RWPE2 (cell line): ENCODE measurements at regions not wholly inside any gene's neighbourhood (a gene's known extent, or its start where the extent isn't known, plus 50 kb on each side); places are given as distances from the start of the nearest gene placed in this dataset.

Source experiments
- ATAC-seq: fragments of 200-7000 bp; cut with Tn5 transposase; 3 replicates; pipeline ENCODE4 v1.9.1; 2021; ENCODE audit warnings: low read depth
- DNase-seq: peaks from one replicate; pipeline ENCODE4 v3.0.0-alpha.2; 2020; ENCODE audit warnings: low spot score
- H3K27ac ChIP-seq: fragments of 450-650 bp; 2 replicates; pipeline ENCODE4 v1.5.1; 2017; ENCODE audit warnings: mild to moderate bottlenecking; ENCODE audit not compliant: poor library complexity, severe bottlenecking
- H3K27me3 ChIP-seq: fragments of 250-450 bp; sonication (Bioruptor Pico); 2 replicates; pipeline ENCODE4 v1.5.1; 2021; ENCODE audit warnings: mild to moderate bottlenecking, moderate library complexity; ENCODE audit not compliant: insufficient read depth, poor library complexity, severe bottlenecking
- H3K36me3 ChIP-seq: fragments of 250-450 bp; sonication (Bioruptor Pico); 2 replicates; pipeline ENCODE4 v1.5.1; 2020; ENCODE audit warnings: low read depth, mild to moderate bottlenecking, moderate library complexity
- H3K4me1 ChIP-seq: fragments of 250-450 bp; sonication (Bioruptor Pico); 2 replicates; pipeline ENCODE4 v1.5.1; 2021; ENCODE audit warnings: mild to moderate bottlenecking, moderate library complexity; ENCODE audit not compliant: insufficient read depth, poor library complexity, severe bottlenecking
- H3K4me3 ChIP-seq: fragments of 250-450 bp; sonication (Bioruptor Pico); 2 replicates; pipeline ENCODE4 v1.5.1; 2021; ENCODE audit warnings: mild to moderate bottlenecking, moderate library complexity; ENCODE audit not compliant: severe bottlenecking
- H3K9me3 ChIP-seq: fragments of 250-450 bp; sonication (Bioruptor Pico); 2 replicates; pipeline ENCODE4 v1.5.1; 2021; ENCODE audit warnings: mild to moderate bottlenecking, moderate library complexity; ENCODE audit not compliant: severe bottlenecking
- TF ChIP-seq, protein P1 (sequence below): fragments of 450-650 bp; IDR thresholded peaks from one replicate; pipeline ENCODE4 v1.5.1; 2017; ENCODE audit warnings: mild to moderate bottlenecking, moderate library complexity; ENCODE audit not compliant: poor library complexity, severe bottlenecking

DNA sequence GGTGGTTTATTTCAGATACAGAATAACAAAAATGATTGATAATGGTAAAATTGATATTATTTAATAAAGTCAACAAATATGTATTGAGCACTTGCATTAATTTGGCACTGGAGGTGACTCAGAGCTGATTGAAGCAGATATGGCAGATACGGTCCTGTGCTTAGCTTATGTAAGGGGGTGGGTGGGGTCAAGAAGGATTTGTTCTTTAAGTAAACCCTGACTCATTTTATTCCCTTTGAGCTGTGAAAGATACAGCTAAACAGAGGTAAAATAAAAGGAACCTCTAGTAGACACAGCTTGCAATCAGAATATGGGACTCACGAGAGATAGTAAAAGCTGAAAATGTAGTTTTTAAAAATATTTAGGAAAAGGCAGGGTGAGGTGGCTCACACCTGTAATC lies 201.3 kb upstream of the CLINT1 start:
- peak overlapping the region; percentile 27 for H3K27ac ChIP-seq
- no peak for DNase-seq
- TF ChIP-seq, protein P1, sequence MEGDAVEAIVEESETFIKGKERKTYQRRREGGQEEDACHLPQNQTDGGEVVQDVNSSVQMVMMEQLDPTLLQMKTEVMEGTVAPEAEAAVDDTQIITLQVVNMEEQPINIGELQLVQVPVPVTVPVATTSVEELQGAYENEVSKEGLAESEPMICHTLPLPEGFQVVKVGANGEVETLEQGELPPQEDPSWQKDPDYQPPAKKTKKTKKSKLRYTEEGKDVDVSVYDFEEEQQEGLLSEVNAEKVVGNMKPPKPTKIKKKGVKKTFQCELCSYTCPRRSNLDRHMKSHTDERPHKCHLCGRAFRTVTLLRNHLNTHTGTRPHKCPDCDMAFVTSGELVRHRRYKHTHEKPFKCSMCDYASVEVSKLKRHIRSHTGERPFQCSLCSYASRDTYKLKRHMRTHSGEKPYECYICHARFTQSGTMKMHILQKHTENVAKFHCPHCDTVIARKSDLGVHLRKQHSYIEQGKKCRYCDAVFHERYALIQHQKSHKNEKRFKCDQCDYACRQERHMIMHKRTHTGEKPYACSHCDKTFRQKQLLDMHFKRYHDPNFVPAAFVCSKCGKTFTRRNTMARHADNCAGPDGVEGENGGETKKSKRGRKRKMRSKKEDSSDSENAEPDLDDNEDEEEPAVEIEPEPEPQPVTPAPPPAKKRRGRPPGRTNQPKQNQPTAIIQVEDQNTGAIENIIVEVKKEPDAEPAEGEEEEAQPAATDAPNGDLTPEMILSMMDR: no peak
- no peaks in the 10 kb centered on the region for H3K27me3 ChIP-seq
- no peaks in the 10 kb centered on the region for H3K36me3 ChIP-seq
- H3K9me3 ChIP-seq: no peaks in the 10 kb centered on the region
- H3K4me3 ChIP-seq: no peak overlapping the region
- H3K4me1 ChIP-seq: peaks cover 56% of the 10 kb centered on the region
- peak; percentile 83 for ATAC-seq

DNA sequence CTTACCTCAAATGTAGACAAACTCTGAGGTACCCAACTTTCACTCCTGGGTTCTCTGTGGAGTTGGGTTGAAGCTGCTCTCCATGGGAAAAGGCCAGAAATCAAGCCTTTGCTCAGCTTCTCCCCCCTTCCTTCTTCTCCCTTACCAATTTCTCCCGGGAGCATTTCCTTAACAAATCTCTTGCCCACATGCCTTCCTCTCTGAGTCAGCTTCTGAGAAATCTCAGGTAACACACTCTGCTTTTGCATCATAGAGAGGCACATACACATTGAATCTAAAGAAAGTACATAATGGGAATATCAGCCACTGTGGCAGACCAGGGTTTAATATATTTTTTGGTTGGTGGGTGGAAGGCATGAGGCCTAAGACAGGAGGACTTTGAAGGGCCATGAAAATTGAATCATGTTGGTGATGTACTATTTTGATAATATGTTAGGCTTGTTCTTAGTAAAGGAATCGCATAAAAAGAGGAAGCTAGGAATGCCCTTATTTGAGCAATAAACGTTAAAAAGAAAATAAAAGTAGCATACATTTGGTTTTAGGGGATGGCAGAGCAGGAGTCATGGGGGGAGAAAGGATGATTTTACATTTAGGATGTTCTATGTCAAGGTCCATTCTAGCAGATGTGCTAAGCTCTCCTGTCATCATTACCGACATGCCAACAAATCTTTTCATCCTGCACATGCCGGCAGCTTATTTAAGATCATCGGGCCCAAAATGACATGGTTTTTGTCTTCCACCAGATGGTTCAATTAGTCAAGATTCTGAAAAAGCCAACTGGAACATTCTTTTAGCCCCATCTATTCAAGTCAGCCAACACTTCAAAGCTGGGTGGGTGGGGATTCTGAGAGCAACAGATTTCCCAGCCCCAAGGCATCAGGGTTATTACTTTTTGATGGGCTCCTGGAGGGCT lies 199.5 kb upstream of the CLINT1 start:
- no peaks in the 10 kb centered on the region for H3K27me3 ChIP-seq
- DNase-seq (no peak), ATAC-seq (peak; percentile 56)
- peaks cover 73% of the 10 kb centered on the region for H3K4me1 ChIP-seq
- TF ChIP-seq, protein P1: no peak
- H3K27ac ChIP-seq: peak overlapping the region; percentile 81
- no peaks in the 10 kb centered on the region for H3K9me3 ChIP-seq
- H3K36me3 ChIP-seq: no peaks in the 10 kb centered on the region
- no peak overlapping the region for H3K4me3 ChIP-seq

DNA sequence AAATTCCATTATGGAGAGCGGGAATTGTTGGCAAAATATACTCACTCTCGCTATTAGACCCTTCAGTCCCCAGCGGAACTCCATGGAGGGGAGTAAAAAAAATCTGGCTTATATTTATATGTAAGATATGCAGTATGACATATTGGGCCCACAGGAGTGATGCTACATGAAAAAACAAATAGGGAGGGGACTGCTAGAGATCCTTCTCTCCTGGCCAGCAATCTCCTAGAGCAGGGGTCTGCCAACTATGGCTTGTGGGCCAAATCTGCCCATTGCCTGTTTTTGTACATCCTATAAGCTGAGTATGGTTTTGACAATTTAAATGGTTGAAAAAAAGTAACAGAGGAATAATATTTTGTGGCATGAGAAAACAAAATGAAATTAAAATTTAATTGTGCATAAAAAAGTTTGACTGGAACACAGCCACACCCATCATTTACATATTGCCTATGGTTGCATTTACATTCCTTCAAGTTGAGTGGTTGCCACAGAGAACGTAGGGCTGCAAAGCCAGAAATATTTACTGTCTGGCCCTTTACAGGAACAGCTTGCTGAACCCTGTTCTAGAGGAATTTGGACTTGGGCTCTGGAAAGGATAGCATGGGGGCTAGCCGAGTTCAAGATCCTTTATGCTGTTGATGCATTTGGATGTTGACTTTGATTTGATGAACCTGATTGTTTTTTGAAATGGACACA lies 197.3 kb upstream of the CLINT1 start:
- H3K9me3 ChIP-seq: no peaks in the 10 kb centered on the region
- H3K4me3 ChIP-seq: no peak overlapping the region
- no peaks in the 10 kb centered on the region for H3K27me3 ChIP-seq
- peaks cover 80% of the 10 kb centered on the region for H3K4me1 ChIP-seq
- H3K36me3 ChIP-seq: no peaks in the 10 kb centered on the region
- DNase-seq: no peak
- TF ChIP-seq, protein P1: no peak
- H3K27ac ChIP-seq: peak overlapping the region; percentile 81
- peak; percentile 55 for ATAC-seq

DNA sequence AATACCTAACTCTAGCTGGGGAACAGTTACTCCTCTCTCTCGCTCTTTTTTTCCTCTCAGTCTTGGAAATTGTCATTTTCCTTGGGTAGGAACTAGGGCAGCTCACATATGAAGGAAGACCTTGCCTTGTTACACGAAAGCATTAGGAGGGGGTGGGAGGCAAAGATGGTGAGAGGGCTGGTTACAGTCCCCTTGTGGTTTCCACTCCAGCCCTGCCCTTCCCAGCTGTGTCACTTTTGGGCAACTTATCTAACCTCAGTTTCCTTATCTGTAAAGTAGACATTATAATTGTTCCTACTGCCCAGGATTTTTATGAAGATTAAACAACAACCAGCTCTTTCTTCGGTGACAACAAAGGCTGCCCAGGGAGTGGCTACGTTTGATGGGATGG lies 196.2 kb upstream of the CLINT1 start:
- Histone ChIP-seq H3K36me3 (no peaks in the 10 kb centered on the region), H3K27me3 (no peaks in the 10 kb centered on the region), H3K9me3 (no peaks in the 10 kb centered on the region), H3K4me3 (no peak overlapping the region), H3K4me1 (peaks cover 82% of the 10 kb centered on the region), H3K27ac (peak overlapping the region; percentile 81)
- DNase-seq (no peak), ATAC-seq (no peak)
- TF ChIP-seq, protein P1: no peak
